ENCODE measurements at regions not wholly inside any gene's neighbourhood (a gene's known extent, or its start where the extent isn't known, plus 50 kb on each side); places are given as distances from the start of the nearest gene placed in this dataset.

DNA sequence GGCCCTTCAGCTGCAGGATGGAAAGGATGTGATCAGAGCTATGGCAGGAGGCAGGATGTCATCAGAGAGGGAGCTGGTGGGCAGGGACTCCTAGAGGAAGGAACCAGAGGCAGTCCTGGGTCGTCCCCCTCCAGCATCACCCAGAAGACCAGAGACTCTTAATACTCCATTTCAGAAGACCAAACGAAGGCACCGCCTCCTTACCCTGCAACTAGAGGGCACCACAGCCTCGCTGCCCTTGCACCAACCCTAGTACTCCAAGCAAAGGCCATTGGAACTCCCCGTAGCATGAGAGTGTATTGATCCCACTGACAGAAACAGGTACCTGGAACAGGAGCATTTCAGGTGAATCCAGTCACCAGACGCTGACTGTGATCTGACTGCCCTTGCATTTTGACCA, 598.1 kb downstream of the NPHP4 start:
- H3K79me2 ChIP-seq (ENCODE audit: insufficient read depth, low read length): no peaks in the 10 kb centered on the region
- no peaks in the 10 kb centered on the region for H3K36me3 ChIP-seq (ENCODE audit: insufficient read depth, low read length)
- no peak overlapping the region for H2AFZ ChIP-seq (ENCODE audit: low read depth, low read length)
- H4K20me1 ChIP-seq (ENCODE audit: insufficient read depth, low read length): no peaks in the 10 kb centered on the region
- no peak overlapping the region for H3K4me2 ChIP-seq (ENCODE audit: insufficient read depth, low read length)
- H3K27me3 ChIP-seq (ENCODE audit: insufficient read depth, low read length, poor library complexity): no peaks in the 10 kb centered on the region
- no peak for ATAC-seq (ENCODE audit: insufficient read depth, low read depth)
- peaks cover 2% of the 10 kb centered on the region; the same call in 1 of the 2 replicates for H3K4me1 ChIP-seq (ENCODE audit: insufficient read depth, low read length)
- no peaks in the 10 kb centered on the region for H3K9me3 ChIP-seq (ENCODE audit: insufficient read depth, low read length, severe bottlenecking)
- no peak for TF ChIP-seq EZH2 (IDR thresholded peaks at IDR 0.05; ENCODE audit: borderline replicate concordance, low read depth, low read length, severe bottlenecking)
- TF ChIP-seq, protein P1, sequence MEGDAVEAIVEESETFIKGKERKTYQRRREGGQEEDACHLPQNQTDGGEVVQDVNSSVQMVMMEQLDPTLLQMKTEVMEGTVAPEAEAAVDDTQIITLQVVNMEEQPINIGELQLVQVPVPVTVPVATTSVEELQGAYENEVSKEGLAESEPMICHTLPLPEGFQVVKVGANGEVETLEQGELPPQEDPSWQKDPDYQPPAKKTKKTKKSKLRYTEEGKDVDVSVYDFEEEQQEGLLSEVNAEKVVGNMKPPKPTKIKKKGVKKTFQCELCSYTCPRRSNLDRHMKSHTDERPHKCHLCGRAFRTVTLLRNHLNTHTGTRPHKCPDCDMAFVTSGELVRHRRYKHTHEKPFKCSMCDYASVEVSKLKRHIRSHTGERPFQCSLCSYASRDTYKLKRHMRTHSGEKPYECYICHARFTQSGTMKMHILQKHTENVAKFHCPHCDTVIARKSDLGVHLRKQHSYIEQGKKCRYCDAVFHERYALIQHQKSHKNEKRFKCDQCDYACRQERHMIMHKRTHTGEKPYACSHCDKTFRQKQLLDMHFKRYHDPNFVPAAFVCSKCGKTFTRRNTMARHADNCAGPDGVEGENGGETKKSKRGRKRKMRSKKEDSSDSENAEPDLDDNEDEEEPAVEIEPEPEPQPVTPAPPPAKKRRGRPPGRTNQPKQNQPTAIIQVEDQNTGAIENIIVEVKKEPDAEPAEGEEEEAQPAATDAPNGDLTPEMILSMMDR (IDR thresholded peaks at IDR 0.05; ENCODE audit: borderline replicate concordance, extremely low read depth, low read length, poor library complexity, severe bottlenecking): peak; percentile 5
- H3K27ac ChIP-seq (ENCODE audit: low read length): no peak overlapping the region
- no peak overlapping the region for H3K4me3 ChIP-seq (ENCODE audit: low read depth in 1 of 2, low read length in 2 of 2)
- no peak for DNase-seq
- no peak overlapping the region for H3K9ac ChIP-seq (ENCODE audit: low read depth, low read length)

DNA sequence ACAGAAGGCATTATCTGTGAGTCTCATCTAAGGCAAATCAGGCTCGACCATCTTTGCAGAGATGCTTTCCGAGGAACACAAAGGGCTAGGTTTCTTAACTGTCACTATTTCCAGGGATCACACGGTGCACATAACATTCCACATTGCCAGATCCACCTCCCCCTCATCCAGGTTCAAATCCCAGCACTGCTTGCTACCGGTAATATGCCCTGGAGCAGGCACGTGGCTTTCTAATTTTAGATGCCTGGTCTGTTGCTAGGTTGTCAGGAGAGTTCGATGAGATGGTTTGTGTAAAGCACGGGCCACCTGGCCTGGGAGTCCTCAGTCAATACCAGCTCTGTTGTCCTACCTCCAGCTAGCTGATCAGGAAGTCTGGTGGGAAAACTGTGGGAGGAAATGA, 598.6 kb downstream of the NPHP4 start:
- no peak for DNase-seq

DNA sequence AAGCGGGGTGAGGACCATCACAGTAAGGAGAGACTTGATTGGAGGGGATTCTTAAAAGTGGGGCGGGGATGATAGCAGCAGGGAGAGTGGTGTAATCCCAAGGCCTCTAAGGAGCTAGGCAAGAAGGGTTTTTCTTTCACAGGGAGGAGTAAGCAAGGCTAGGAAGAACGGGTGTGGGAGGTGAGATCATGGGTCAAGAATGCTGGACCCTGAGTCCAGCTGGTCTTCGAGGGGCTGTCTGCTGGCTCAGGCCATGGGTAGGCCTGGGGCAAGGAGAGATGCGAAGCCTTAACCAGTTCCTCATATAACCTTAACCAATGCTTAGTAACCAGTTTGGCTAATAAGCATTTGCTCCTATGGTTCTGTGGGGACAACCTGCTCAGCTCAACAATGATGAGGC, 599.1 kb downstream of the NPHP4 start:
- ATAC-seq (ENCODE audit: insufficient read depth, low read depth): no peak
- H3K4me1 ChIP-seq (ENCODE audit: insufficient read depth, low read length): peaks cover 3% of the 10 kb centered on the region; the same call in 1 of the 2 replicates
- H3K9me3 ChIP-seq (ENCODE audit: insufficient read depth, low read length, severe bottlenecking): no peaks in the 10 kb centered on the region
- H2AFZ ChIP-seq (ENCODE audit: low read depth, low read length): no peak overlapping the region
- no peak for TF ChIP-seq EZH2 (IDR thresholded peaks at IDR 0.05; ENCODE audit: borderline replicate concordance, low read depth, low read length, severe bottlenecking)
- TF ChIP-seq, protein P1 (IDR thresholded peaks at IDR 0.05; ENCODE audit: borderline replicate concordance, extremely low read depth, low read length, poor library complexity, severe bottlenecking): no peak
- no peak overlapping the region for H3K27ac ChIP-seq (ENCODE audit: low read length)
- H3K4me3 ChIP-seq (ENCODE audit: low read depth in 1 of 2, low read length in 2 of 2): no peak overlapping the region
- no peak overlapping the region for H3K4me2 ChIP-seq (ENCODE audit: insufficient read depth, low read length)
- no peaks in the 10 kb centered on the region for H3K79me2 ChIP-seq (ENCODE audit: insufficient read depth, low read length)
- H3K27me3 ChIP-seq (ENCODE audit: insufficient read depth, low read length, poor library complexity): peaks cover 3% of the 10 kb centered on the region
- H4K20me1 ChIP-seq (ENCODE audit: insufficient read depth, low read length): no peaks in the 10 kb centered on the region
- H3K36me3 ChIP-seq (ENCODE audit: insufficient read depth, low read length): no peaks in the 10 kb centered on the region
- DNase-seq: no peak
- H3K9ac ChIP-seq (ENCODE audit: low read depth, low read length): no peak overlapping the region

More for the DNA sequence above, 598.6 kb downstream of the NPHP4 start:
- no peak overlapping the region for H3K4me2 ChIP-seq (ENCODE audit: insufficient read depth, low read length)
- TF ChIP-seq EZH2 (IDR thresholded peaks at IDR 0.05; ENCODE audit: borderline replicate concordance, low read depth, low read length, severe bottlenecking): no peak
- TF ChIP-seq, protein P1 (IDR thresholded peaks at IDR 0.05; ENCODE audit: borderline replicate concordance, extremely low read depth, low read length, poor library complexity, severe bottlenecking): no peak
- H3K4me1 ChIP-seq (ENCODE audit: insufficient read depth, low read length): peaks cover 3% of the 10 kb centered on the region; the same call in 1 of the 2 replicates
- no peaks in the 10 kb centered on the region for H4K20me1 ChIP-seq (ENCODE audit: insufficient read depth, low read length)
- no peaks in the 10 kb centered on the region for H3K79me2 ChIP-seq (ENCODE audit: insufficient read depth, low read length)
- no peak overlapping the region for H3K9ac ChIP-seq (ENCODE audit: low read depth, low read length)
- no peaks in the 10 kb centered on the region for H3K27me3 ChIP-seq (ENCODE audit: insufficient read depth, low read length, poor library complexity)
- no peaks in the 10 kb centered on the region for H3K36me3 ChIP-seq (ENCODE audit: insufficient read depth, low read length)
- H3K4me3 ChIP-seq (ENCODE audit: low read depth in 1 of 2, low read length in 2 of 2): no peak overlapping the region
- H2AFZ ChIP-seq (ENCODE audit: low read depth, low read length): no peak overlapping the region
- no peak for ATAC-seq (ENCODE audit: insufficient read depth, low read depth)
- H3K9me3 ChIP-seq (ENCODE audit: insufficient read depth, low read length, severe bottlenecking): no peaks in the 10 kb centered on the region
- no peak overlapping the region for H3K27ac ChIP-seq (ENCODE audit: low read length)

DNA sequence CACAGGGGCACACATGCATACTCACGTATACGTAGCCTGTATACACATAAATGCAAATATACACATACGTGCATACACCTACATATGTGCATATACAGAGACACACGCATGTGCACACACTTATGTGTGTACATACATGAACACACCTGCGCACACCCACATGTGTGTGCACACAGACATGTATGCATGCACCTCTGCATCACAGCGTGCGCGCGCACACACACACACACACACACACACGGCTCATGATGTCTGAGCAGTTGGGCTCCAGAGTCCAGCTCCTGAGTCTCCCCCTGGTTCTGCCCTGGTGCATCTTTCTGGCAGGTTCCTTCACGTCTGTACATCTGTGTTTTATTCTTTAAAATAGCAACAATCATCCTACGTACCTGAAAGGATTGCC, 600.5 kb downstream of the NPHP4 start:
- DNase-seq: no peak
- ATAC-seq (ENCODE audit: insufficient read depth, low read depth): no peak
- TF ChIP-seq, protein P1 (IDR thresholded peaks at IDR 0.05; ENCODE audit: borderline replicate concordance, extremely low read depth, low read length, poor library complexity, severe bottlenecking): no peak
- no peak for TF ChIP-seq EZH2 (IDR thresholded peaks at IDR 0.05; ENCODE audit: borderline replicate concordance, low read depth, low read length, severe bottlenecking)

More for the DNA sequence above, 600.5 kb downstream of the NPHP4 start:
- Histone ChIP-seq H3K36me3 (ENCODE audit: insufficient read depth, low read length) (no peaks in the 10 kb centered on the region), H4K20me1 (ENCODE audit: insufficient read depth, low read length) (no peaks in the 10 kb centered on the region; the same call in 1 of the 2 replicates), H3K4me3 (ENCODE audit: low read depth in 1 of 2, low read length in 2 of 2) (no peak overlapping the region), H3K9ac (ENCODE audit: low read depth, low read length) (no peak overlapping the region), H3K9me3 (ENCODE audit: insufficient read depth, low read length, severe bottlenecking) (no peaks in the 10 kb centered on the region), H3K79me2 (ENCODE audit: insufficient read depth, low read length) (no peaks in the 10 kb centered on the region), H3K4me2 (ENCODE audit: insufficient read depth, low read length) (no peak overlapping the region), H3K4me1 (ENCODE audit: insufficient read depth, low read length) (peaks cover 3% of the 10 kb centered on the region; the same call in 1 of the 2 replicates), H3K27ac (ENCODE audit: low read length) (no peak overlapping the region), H3K27me3 (ENCODE audit: insufficient read depth, low read length, poor library complexity) (peaks cover 3% of the 10 kb centered on the region), H2AFZ (ENCODE audit: low read depth, low read length) (no peak overlapping the region)
